GM18519 (cell line): ENCODE measurements at regions not wholly inside any gene's neighbourhood (a gene's known extent, or its start where the extent isn't known, plus 50 kb on each side); places are given as distances from the start of the nearest gene placed in this dataset.
"Not testable (repeated sequence)": the region's sequence is repeated elsewhere in the genome, so short reads cannot be mapped to it uniquely, and the experiment has no call there.

ENCODE experiments used
- ATAC-seq: cut with Tn5 transposase; IDR thresholded peaks from one replicate; pipeline ENCODE4 v1.9.1; 2021; ENCODE audit warnings: mild to moderate bottlenecking, moderate library complexity; ENCODE audit not compliant: unreplicated experiment, low FRiP score

GRCh38 chr5:60147791-60148190 lies 254.3 kb upstream of the PDE4D start:
- no peak for ATAC-seq

DNA sequence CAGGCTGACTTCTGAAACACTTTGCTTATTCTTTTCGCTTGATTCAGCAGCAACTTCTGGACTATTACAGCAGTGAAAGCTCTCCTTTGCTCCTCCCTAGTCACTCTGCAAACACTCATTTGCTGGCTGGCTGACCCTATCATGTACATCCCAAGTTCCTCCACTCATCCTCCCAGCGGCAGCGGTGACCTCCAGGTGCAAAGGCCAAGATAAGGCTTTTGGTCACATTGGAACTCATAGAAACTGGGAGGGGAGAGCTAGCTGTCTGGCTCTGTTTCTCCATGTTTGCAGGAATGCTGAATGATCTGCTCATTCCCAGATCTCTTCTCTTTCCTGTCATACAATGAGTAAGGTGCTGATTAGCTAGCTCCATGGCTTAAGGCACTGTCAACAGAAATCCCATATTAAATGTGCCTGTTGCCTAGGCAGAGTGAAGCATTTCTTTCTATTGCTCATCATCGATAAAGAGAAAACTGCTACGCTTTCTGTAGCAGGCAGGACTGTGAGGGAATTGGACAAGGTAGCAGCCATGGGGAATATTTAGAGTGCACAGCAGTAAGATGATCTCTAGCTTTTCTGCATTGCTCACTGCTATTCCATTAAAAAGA lies 250.5 kb upstream of the PDE4D start:
- no peak for ATAC-seq

DNA sequence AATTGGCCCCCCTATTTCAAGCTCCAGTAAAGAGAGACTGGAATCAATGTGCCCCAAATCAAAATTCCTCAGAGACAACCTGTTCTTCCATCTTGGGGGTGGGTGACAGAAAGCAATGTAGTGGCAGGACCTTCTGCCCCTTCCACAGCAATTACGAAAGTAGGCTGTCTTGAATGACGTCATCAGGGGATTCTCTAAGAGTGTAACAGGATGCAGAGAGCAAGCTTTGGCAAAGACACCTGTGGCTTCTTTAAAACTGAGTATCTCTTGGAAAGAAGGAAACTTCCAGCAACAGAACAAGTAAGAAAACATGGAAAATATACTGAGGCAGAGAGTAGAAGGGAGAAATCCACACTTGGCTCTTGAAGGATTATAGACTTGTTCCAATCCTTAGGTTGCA lies 247.6 kb upstream of the PDE4D start:
- no peak for ATAC-seq

DNA sequence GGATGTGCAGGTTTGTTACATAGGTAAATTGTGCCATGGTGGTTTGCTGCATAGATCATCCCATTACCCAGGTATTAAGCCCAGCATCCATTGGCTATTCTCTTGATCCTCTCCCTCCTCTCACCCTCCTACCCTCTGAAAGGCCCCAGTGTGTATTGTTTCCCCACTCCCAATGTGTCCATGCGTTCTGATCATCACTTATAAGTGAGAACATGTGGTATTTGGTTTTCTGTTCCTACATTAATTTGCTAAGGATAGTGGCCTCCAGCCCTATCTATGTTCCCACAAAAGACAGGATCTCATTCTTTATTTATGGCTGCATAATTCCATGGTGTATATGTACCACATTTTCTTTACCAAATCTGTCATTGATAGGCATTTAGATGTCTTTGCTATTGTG lies 243.3 kb upstream of the PDE4D start:
- ATAC-seq = no peak

DNA sequence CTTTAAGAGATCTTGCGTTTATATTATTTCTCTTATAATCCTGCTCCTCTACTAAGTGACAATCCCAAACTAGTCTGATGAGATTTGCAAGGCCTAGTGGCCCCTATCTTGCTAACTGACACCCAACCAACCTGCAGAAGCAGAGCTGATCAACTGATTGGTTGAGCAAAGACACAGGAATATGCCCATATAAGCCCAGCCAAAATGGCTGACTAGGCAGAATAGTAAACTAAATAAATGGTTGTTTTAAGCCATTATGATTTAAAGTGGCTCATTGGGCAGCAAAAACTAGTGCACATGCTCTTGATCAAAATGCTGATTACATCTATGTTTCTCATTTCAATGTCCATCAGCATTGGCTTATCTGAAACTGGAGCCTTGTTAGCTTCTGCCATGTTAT lies 238.0 kb upstream of the PDE4D start:
- ATAC-seq = no peak

GRCh38 chr5:60125636-60126035 lies 232.1 kb upstream of the PDE4D start:
- ATAC-seq = no peak

- no peak for ATAC-seq
These were observed 209.6 kb upstream of the PDE4D start for GRCh38 chr5:60102961-60103693.

- no peak for ATAC-seq
These were observed 208.0 kb upstream of the PDE4D start for GRCh38 chr5:60101573-60101972.

DNA sequence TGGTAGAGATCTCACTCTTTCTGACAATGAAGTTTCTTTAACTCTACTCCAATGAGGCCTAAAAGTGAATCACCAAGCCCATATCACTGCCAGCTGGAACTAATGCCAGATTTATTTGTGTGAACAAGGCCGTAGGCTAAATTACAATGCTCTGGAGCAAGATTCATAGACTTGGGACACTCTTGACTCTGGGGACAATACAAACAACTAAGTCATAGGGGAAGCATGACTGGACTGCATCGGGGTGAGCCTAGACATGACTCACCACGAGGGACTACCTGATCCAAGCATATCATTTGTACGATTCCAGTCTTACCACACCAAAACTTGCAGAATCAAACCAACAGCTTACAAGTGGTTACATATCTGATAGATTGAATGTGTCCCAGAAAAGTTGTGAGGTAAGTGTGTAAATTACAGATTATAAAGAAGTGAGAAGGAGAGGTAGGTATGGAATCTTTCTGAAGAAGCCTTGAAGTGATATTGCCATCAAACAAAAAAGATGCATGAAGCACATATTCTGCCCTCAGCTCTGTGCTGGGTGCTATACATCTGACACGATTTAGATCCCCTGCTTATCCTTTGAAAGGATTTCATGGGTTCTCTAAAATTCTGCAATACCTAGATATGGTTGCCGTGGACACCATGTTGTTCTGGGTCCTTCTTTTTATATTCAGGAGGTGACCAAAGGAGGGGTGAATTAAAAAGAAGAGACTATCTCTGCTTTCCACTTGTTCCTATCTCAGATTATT lies 199.3 kb upstream of the PDE4D start:
- no peak for ATAC-seq

- no peak for ATAC-seq
These were observed 193.1 kb upstream of the PDE4D start for GRCh38 chr5:60086583-60086982.

DNA sequence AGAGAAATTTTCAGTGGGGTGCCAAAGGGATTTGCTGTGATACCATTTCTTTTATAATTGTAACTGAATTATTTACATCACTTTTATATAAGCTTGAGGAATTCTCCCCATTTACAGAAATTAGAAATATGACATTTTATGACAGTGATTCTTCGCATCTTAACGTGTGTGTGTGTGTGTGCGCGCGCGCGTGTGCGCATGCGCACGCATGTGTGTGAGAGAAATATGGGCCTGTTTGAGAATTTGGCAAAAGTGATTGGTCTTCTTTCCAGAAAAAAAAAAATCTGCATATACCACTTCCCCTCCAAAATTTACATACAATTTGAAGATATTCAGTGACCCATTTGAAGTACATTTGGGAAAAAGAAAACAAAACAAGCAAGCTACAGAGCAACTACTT lies 190.7 kb upstream of the PDE4D start:
- ATAC-seq = no peak

- no peak for ATAC-seq
These were observed 183.8 kb upstream of the PDE4D start for GRCh38 chr5:60077292-60077691.

DNA sequence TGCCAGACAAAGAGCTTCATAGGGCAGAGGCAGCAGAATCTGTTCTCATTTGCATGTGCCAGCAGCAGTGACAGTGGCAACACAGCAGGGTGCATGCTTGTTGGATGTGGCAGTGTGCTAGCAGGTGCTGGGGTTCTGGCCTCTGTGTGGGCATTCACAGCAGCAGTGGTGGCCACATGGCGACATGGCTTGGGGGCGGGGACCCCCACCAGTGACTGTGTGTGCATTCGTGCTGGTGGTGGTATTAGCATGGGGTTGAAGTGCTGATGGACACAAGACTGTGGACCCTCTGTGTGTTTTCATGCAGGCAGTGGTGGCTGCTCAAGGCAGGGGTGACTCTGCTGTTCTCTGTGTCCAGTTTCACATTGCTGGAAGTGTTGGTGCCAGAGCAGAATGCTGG lies 183.2 kb upstream of the PDE4D start:
- no peak for ATAC-seq

DNA sequence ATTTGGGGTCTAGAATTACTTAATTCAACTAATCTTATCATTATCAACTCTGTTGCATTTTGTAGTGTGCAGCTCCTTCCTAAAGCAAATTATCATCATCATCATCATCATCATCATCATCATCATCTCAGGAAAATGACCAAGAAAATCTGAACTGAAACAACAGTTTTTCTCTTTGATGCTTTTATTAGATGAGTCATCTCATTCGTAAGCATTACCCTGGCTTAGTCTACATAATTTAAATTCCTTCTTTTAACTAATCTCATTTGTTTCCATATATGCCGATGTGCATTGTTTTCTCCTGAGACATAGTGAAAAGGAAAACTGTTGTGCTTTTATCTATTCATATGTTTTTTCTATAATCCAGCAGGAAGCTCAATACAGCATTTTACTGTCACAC lies 173.0 kb upstream of the PDE4D start:
- ATAC-seq = no peak

DNA sequence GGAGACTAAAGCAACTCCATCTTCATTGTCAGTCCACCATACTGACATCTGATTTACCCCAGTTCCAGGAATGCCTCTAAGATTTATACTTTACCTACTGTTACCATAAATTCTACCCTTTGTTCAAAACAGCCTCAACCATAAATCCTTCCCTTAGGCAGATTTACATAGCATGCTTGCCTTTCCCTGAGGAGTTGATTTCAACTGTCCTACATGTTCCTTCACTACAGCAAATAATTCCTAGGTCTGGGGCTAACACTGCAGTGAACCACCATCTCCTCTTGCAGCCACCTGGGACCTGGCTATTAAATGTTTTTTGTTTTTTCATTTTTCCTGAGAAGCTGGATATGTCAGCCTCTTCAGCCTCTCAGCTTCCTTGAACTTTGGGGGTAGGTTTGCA lies 166.9 kb upstream of the PDE4D start:
- ATAC-seq = no peak

- no peak for ATAC-seq
These were observed 162.7 kb upstream of the PDE4D start for GRCh38 chr5:60056191-60056590.

DNA sequence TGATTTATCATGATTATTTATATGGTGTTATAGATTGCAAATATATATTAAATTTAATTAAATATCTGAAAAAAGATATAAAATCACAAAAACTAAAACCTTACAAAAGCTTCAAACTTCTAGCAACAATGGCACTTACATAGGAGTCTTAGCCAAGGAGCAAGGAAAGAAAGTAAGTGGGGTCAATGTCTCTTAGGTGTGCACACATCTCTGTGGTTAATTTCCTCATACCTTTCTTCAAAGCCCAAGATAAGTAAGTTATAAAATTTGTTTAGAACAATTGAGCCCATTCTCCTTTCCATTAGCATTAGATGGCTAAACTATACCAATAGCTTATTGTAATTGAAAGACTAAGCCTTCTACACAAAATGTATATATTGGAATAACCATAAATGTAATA lies 161.6 kb upstream of the PDE4D start:
- ATAC-seq = no peak

- ATAC-seq = not testable (repeated sequence)
These were observed 148.6 kb upstream of the PDE4D start for GRCh38 chr5:60041996-60042664.

DNA sequence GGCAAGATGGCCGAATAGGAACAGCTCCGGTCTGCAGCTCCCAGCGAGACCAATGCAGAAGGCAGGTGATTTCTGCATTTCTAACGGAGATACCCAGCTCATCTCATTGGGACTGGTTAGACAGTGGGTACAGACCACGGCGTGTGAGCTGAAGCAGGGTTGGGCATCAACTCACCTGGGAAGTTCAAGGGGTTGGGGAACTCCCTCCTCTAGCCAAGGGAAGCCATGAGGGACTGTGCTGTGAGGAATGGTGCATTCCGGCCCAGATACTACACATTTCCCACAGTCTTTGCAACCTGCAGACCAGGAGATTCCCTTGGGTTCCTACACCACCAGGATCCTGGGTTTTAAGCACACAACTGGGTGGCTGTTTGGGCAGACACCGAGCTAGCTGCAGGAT lies 148.0 kb upstream of the PDE4D start:
- not testable (repeated sequence) for ATAC-seq

DNA sequence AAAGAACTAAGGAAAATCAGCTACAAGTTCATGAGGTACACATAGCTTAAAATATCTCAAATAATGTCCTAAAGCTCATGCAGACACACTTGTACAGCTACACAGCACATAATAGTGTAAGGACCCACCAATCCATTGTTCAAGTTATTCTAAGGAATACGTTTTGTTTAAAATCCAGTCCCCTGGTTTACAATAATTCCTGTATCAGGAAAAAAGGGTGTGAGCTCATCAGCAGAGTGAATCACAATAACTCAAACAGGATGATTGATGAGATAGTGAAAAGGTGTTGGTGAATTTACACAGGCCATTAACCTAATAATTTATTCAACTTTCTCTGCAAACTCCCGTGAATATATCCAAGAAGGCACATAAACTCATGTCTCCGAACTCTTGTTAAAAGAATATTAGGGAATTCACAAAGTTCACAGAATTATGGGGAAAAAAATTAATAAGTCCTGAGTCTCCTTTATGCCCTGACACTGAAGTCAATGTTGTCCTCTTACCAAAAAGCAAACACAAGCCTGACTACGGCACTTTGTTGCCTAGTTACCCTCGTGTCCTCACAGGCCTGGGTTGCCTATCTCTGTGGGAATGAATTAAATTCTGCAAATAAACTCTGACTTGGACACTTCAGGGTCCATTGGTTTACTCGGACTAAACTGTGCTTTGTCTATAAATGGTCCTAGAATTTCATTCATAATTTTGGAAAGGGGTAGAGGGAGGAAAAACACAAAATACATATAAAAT lies 142.8 kb upstream of the PDE4D start:
- ATAC-seq = no peak

GRCh38 chr5:60026161-60026560 lies 132.6 kb upstream of the PDE4D start:
- ATAC-seq = no peak
